Activated B cell treated with CpG ODN at 0.5 μM for 24 hours (primary cell): ENCODE measurements at regions not wholly inside any gene's neighbourhood (a gene's known extent, or its start where the extent isn't known, plus 50 kb on each side); places are given as distances from the start of the nearest gene placed in this dataset.

Source experiments
- ATAC-seq: fragments of 200-7000 bp; cut with Tn5 transposase; one replicate; pipeline ENCODE4 v1.10.0; 2021; ENCODE audit warnings: low read depth, mild to moderate bottlenecking, moderate library complexity
- CTCF ChIA-PET: fragments of 350-600 bp; sonication (Branson Sonifier 250); formaldehyde crosslinking; loops from one replicate; lab custom pipeline; 2021; ENCODE audit warnings: antibody characterized with exemption; lab: Charles Lee
- POLR2A ChIA-PET: fragments of 350-600 bp; sonication (Branson Sonifier 250); formaldehyde crosslinking; loops from one replicate; lab custom pipeline; 2021; ENCODE audit warnings: antibody characterized with exemption; lab: Charles Lee
- DNase-seq: peaks from one replicate; pipeline ENCODE4 v3.0.0; 2022
- H3K27ac Mint-ChIP-seq: one replicate; pipeline ENCODE4 v1.8.0; 2020; ENCODE audit warnings: mixed read lengths
- H3K27me3 Mint-ChIP-seq: one replicate; pipeline ENCODE4 v1.8.0; 2021; ENCODE audit warnings: mixed read lengths
- H3K36me3 Mint-ChIP-seq: one replicate; pipeline ENCODE4 v1.8.0; 2021; ENCODE audit warnings: low read depth, mixed read lengths
- H3K4me1 Mint-ChIP-seq: one replicate; pipeline ENCODE4 v1.8.0; 2021; ENCODE audit warnings: mixed read lengths
- H3K4me3 Mint-ChIP-seq: one replicate; pipeline ENCODE4 v1.8.0; 2020; ENCODE audit warnings: mild to moderate bottlenecking, mixed read lengths
- H3K9me3 Mint-ChIP-seq: one replicate; pipeline ENCODE4 v1.8.0; 2020; ENCODE audit warnings: mixed read lengths
- intact Hi-C: fragments of 100-400 bp; cut with micrococcal nuclease; formaldehyde crosslinking; loops from one replicate; pipeline ENCODE4 v1.15.1; 2024
- TF ChIP-seq, protein P1 (sequence below): fragments of 200-600 bp; IDR thresholded peaks from one replicate; pipeline ENCODE4 v1.8.0; 2022; ENCODE audit warnings: antibody characterized with exemption, mild to moderate bottlenecking

DNA sequence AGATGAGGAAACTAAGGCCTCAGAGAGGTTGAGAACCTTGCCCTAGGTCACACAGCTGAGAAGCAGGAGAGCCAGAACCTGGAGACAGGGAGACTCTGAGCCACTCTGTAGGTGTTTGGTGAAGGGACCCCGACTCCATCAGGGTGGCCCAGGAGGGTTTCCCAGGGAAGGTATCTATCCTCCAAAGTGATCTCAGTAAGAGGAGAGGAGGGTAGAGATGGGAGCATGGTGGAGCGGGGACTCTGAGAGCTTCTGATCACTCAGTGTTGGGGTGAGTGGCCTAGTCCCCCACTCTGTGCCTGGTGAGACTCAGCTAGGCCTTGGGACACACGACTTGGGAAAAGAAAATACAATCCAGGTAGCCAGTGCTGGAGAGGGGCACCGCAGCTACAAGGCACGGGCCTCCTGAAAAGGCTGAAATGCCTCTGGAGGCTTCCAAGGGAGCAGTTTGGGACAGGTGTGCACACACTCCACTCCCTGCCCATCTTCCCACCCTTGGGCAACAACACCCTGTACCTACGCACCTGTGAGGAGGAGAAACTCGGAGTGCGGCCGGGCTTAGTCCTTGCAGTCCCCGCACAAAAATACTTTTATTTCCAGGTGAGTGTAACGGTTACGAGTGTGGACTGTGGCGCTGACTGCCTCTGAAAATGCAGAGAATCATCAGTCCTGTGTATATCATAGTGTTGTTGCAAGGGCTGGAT lies 80.8 kb downstream of the CAMK2N1 start:
- ATAC-seq (no peak), DNase-seq (no peak)
- Mint-ChIP-seq H3K9me3 (no peaks in the 10 kb centered on the region), H3K27ac (peak overlapping the region; percentile 38), H3K36me3 (no peaks in the 10 kb centered on the region), H3K4me3 (no peak overlapping the region), H3K4me1 (peaks cover 36% of the 10 kb centered on the region), H3K27me3 (peaks cover 35% of the 10 kb centered on the region)
- CTCF ChIA-PET, result interaction anchor here (0.5 kb wide), 1 partner anchor 270 kb away, joined by 5 read pairs; no protein-coding TSS in a partner anchor
- POLR2A ChIA-PET, result no interaction called here
- TF ChIP-seq, protein P1, sequence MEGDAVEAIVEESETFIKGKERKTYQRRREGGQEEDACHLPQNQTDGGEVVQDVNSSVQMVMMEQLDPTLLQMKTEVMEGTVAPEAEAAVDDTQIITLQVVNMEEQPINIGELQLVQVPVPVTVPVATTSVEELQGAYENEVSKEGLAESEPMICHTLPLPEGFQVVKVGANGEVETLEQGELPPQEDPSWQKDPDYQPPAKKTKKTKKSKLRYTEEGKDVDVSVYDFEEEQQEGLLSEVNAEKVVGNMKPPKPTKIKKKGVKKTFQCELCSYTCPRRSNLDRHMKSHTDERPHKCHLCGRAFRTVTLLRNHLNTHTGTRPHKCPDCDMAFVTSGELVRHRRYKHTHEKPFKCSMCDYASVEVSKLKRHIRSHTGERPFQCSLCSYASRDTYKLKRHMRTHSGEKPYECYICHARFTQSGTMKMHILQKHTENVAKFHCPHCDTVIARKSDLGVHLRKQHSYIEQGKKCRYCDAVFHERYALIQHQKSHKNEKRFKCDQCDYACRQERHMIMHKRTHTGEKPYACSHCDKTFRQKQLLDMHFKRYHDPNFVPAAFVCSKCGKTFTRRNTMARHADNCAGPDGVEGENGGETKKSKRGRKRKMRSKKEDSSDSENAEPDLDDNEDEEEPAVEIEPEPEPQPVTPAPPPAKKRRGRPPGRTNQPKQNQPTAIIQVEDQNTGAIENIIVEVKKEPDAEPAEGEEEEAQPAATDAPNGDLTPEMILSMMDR, result no peak
- intact Hi-C loops, result loop anchor here (2.0 kb wide), 1 partner anchor 20 kb away; no protein-coding TSS in a partner anchor
